ENCODE measurements at regions not wholly inside any gene's neighbourhood (a gene's known extent, or its start where the extent isn't known, plus 50 kb on each side); places are given as distances from the start of the nearest gene placed in this dataset.
A peak's percentile ranks its signal among the peaks of the same experiment; 100 is the strongest.

DNA sequence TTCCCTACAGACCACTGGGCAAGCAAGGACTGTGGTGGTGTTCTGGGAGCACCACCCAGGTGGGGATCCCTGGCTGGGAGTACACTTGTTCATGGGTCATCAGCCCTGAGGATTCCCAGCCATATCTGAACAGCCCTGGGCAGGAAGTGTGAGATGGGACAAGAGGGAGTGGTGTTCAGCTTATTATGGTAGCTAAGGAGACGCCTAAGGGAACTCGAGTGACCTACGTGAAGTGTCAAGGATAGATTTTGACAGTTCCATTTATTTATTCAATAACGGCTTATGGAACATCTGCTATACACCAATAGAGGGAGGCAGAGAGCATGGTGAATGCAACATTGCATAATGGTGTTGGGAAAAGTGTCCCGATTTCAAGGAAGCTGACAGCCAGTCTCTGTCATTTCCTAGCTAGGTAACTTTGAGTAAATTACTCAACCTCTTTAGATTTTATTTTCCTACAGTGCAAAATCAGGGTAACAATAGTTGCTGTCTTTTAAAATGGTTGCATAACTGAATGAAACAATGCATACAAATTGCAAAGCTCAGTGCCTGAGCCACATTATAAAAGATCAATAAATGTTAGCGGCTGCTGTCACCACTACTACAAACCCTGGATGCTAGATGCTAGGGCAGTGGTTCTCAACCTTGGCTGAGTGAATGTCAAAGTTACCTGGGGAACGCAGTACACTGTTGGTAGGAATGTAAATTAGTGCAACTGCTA lies 534.1 kb downstream of the GRIN2A start:
- TF ChIP-seq, protein P1, sequence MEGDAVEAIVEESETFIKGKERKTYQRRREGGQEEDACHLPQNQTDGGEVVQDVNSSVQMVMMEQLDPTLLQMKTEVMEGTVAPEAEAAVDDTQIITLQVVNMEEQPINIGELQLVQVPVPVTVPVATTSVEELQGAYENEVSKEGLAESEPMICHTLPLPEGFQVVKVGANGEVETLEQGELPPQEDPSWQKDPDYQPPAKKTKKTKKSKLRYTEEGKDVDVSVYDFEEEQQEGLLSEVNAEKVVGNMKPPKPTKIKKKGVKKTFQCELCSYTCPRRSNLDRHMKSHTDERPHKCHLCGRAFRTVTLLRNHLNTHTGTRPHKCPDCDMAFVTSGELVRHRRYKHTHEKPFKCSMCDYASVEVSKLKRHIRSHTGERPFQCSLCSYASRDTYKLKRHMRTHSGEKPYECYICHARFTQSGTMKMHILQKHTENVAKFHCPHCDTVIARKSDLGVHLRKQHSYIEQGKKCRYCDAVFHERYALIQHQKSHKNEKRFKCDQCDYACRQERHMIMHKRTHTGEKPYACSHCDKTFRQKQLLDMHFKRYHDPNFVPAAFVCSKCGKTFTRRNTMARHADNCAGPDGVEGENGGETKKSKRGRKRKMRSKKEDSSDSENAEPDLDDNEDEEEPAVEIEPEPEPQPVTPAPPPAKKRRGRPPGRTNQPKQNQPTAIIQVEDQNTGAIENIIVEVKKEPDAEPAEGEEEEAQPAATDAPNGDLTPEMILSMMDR (IDR thresholded peaks at IDR 0.05): peak; percentile 56 to 73 (median 69)
- no peak for TF ChIP-seq EP300 (IDR thresholded peaks at IDR 0.05; ENCODE audit: low read depth)
